ENCODE measurements at regions not wholly inside any gene's neighbourhood (a gene's known extent, or its start where the extent isn't known, plus 50 kb on each side); places are given as distances from the start of the nearest gene placed in this dataset.

- no peak overlapping the region for H3K4me3 ChIP-seq (ENCODE audit: low read length)
- DNase-seq (ENCODE audit: low read depth): no peak
- TF ChIP-seq CTCF (conservative IDR thresholded peaks at IDR 0.05; ENCODE audit: low read depth, low read length): no peak
Observed at GRCh38 chr16:5477251-5477650, 379.7 kb upstream of the EEF2KMT start.

GRCh38 chr16:5472552-5472951, 375.0 kb upstream of the EEF2KMT start:
- no peak for TF ChIP-seq CTCF (conservative IDR thresholded peaks at IDR 0.05; ENCODE audit: low read depth, low read length)
- H3K4me3 ChIP-seq (ENCODE audit: low read length): no peak overlapping the region
- no peak for DNase-seq (ENCODE audit: low read depth)

DNA sequence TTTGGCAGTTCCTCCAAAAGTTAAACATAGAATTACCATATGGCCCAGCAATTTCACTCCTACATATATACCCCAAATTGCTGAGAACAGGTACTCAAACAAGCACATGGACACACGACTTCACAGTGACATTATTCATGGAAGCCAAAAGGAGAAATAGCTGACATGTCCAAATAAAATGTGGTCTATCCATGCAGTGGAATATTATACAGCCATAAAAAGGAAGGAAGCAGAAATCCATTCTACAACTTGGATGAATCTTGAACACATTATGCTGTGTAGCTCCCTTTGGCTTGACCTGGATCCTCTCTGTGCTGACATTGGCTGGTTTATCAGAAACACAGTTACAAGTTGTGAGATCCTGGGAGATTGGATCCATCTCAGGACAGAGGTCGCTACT, 370.9 kb upstream of the EEF2KMT start:
- DNase-seq (ENCODE audit: low read depth): no peak
- no peak overlapping the region for H3K4me3 ChIP-seq (ENCODE audit: low read length)
- TF ChIP-seq CTCF (conservative IDR thresholded peaks at IDR 0.05; ENCODE audit: low read depth, low read length): no peak

DNA sequence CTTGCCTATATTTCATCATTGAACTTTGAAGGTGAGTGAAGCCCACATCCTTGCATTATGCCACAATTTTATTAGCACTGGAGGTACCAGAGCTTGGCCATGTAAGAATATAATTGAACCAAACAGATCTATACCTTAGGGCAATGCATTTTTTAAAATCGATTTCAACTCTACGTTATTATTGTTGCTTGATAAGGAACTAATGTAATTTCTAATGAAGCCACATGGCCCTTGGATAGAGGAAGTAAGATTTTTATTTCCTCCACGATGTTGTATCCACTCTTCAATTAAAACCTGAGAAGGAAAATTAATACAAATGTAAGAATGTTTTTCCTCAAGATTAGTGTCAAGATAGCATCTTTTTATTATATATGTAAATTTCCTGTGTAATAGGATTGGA, 370.0 kb upstream of the EEF2KMT start:
- DNase-seq (ENCODE audit: low read depth): no peak
- no peak for TF ChIP-seq CTCF (conservative IDR thresholded peaks at IDR 0.05; ENCODE audit: low read depth, low read length)
- no peak overlapping the region for H3K4me3 ChIP-seq (ENCODE audit: low read length)

DNA sequence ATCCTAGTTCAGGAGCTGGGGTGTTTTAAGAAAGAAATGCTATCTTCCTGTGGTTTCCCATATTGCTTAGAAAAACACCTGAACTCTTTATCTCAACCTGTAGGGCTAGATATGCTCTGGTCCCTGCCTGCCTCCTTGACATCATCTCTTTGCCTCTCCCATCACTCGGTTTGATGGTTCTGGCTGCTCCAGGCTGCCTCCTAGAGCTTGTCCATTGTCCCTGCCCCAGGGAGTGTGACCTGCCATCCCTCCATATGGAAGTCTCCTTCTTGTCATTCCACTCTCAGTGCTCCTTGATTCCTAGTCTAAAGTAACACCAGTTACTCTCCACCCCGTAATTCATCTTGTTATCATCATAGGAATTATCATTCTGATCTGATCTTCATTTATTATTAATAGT, 369.0 kb upstream of the EEF2KMT start:
- no peak for TF ChIP-seq CTCF (conservative IDR thresholded peaks at IDR 0.05; ENCODE audit: low read depth, low read length)
- no peak overlapping the region for H3K4me3 ChIP-seq (ENCODE audit: low read length)

GRCh38 chr16:5465714-5466113, 368.1 kb upstream of the EEF2KMT start:
- TF ChIP-seq CTCF (conservative IDR thresholded peaks at IDR 0.05; ENCODE audit: low read depth, low read length): no peak
- no peak overlapping the region for H3K4me3 ChIP-seq (ENCODE audit: low read length)
- DNase-seq (ENCODE audit: low read depth): no peak

More for the DNA sequence above, 369.0 kb upstream of the EEF2KMT start:
- no peak for DNase-seq (ENCODE audit: low read depth)

DNA sequence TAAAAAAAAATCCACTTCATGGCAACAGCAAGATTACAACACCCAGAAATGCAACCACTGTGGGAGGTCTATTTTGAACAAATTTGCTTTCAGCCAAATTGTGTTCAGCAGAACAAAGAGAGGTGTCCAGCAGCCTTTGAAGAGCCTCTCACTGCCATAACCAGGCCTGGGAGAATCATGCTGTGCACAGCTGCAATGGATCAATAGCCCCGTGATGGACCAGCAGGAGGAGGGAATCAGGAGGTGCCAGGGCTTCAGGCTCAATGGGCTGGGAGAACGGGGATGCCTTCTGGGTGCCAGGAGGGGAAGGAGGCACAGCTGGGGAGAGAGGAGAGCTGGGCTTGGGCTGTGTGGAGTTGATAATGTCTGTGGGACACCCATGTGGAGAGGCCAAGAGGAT, 366.2 kb upstream of the EEF2KMT start:
- DNase-seq (ENCODE audit: low read depth): no peak
- no peak overlapping the region for H3K4me3 ChIP-seq (ENCODE audit: low read length)
- TF ChIP-seq CTCF (conservative IDR thresholded peaks at IDR 0.05; ENCODE audit: low read depth, low read length): no peak
